ENCODE measurements at regions not wholly inside any gene's neighbourhood (a gene's known extent, or its start where the extent isn't known, plus 50 kb on each side); places are given as distances from the start of the nearest gene placed in this dataset.

DNA sequence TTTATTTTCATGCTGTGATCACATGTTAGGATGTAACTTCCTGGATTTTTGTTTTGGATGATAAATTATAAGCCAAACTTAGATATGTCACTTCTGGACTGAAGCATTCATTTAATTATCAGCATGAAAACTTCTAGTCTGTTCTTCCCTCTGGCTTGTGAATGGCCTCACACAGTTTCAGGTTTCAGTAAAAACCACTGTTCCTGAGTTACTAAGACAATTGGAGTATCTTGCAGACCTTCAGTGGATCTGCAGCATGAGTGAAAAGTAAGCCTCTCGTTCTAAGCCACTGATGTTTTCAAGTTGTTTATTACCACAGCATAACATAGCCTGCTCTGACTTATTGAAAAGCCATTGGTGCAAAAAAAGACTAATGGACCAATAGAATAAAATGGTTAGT lies 55.3 kb upstream of the RGS21 start:
- no peak for TF ChIP-seq CTCF (IDR thresholded peaks at IDR 0.05; ENCODE audit: low read length)
- no peak for TF ChIP-seq EZH2phosphoT487 (IDR thresholded peaks at IDR 0.05; ENCODE audit: low read length)

Data from MM.1S (cell line).